ENCODE measurements at regions not wholly inside any gene's neighbourhood (a gene's known extent, or its start where the extent isn't known, plus 50 kb on each side); places are given as distances from the start of the nearest gene placed in this dataset.

GRCh38 chr2:128835342-128835855, 516.7 kb upstream of the HS6ST1 start:
- Mint-ChIP-seq H3K36me3 (no peaks in the 10 kb centered on the region), H3K4me3 (no peak overlapping the region), H3K9me3 (peaks cover 7% of the 10 kb centered on the region), H3K27ac (peak overlapping the region; percentile 18), H3K4me1 (no peaks in the 10 kb centered on the region), H3K27me3 (peaks cover 5% of the 10 kb centered on the region)

- Mint-ChIP-seq H3K27ac (no peak overlapping the region), H3K9me3 (peaks cover 12% of the 10 kb centered on the region), H3K27me3 (peaks cover 5% of the 10 kb centered on the region), H3K36me3 (no peaks in the 10 kb centered on the region), H3K4me3 (no peak overlapping the region), H3K4me1 (no peaks in the 10 kb centered on the region)
Measured at GRCh38 chr2:128835974-128836373, 517.3 kb upstream of the HS6ST1 start.

GRCh38 chr2:128836559-128837100, 518.0 kb upstream of the HS6ST1 start:
- Mint-ChIP-seq H3K36me3 (no peaks in the 10 kb centered on the region), H3K27ac (no peak overlapping the region), H3K4me3 (no peak overlapping the region), H3K27me3 (peaks cover 5% of the 10 kb centered on the region), H3K4me1 (no peaks in the 10 kb centered on the region), H3K9me3 (peaks cover 13% of the 10 kb centered on the region)

GRCh38 chr2:128838244-128838643, 519.6 kb upstream of the HS6ST1 start:
- Mint-ChIP-seq H3K27me3 (peaks cover 5% of the 10 kb centered on the region), H3K9me3 (peaks cover 13% of the 10 kb centered on the region), H3K36me3 (no peaks in the 10 kb centered on the region), H3K4me3 (no peak overlapping the region), H3K27ac (no peak overlapping the region), H3K4me1 (no peaks in the 10 kb centered on the region)

GRCh38 chr2:128841803-128842202, 523.1 kb upstream of the HS6ST1 start:
- Mint-ChIP-seq H3K9me3 (peaks cover 17% of the 10 kb centered on the region), H3K4me3 (no peak overlapping the region), H3K27ac (no peak overlapping the region), H3K36me3 (no peaks in the 10 kb centered on the region), H3K4me1 (no peaks in the 10 kb centered on the region), H3K27me3 (peaks cover 5% of the 10 kb centered on the region)

DNA sequence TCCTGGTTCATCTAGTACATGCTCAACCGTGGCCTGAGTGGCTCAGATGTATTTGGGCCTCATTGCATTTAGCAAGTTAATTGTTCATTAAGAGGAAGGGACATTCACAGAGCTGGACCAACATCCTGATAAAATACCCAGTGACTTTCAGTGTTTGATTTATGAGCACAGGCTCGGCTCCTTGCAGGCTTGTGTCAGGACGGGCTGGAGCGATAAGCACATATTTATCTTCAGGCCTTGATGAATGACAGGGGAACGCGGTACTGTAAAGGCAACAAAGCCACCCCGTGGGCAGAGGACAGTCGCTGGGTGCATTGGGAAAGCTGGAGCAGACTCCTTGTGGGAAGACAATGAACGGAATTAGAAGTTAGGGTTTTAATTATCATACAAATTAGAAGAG, 548.6 kb upstream of the HS6ST1 start:
- Mint-ChIP-seq H3K27ac (no peak overlapping the region), H3K4me1 (no peaks in the 10 kb centered on the region), H3K4me3 (no peak overlapping the region), H3K9me3 (no peaks in the 10 kb centered on the region), H3K27me3 (no peaks in the 10 kb centered on the region), H3K36me3 (no peaks in the 10 kb centered on the region)

- Mint-ChIP-seq H3K27ac (no peak overlapping the region), H3K27me3 (peaks cover 2% of the 10 kb centered on the region), H3K4me3 (no peak overlapping the region), H3K36me3 (no peaks in the 10 kb centered on the region), H3K4me1 (no peaks in the 10 kb centered on the region), H3K9me3 (no peaks in the 10 kb centered on the region)
Measured at GRCh38 chr2:128867936-128868636, 549.4 kb upstream of the HS6ST1 start.

- peaks cover 2% of the 10 kb centered on the region for H3K27me3 Mint-ChIP-seq
- no peak overlapping the region for H3K27ac Mint-ChIP-seq
- H3K9me3 Mint-ChIP-seq: no peaks in the 10 kb centered on the region
- H3K4me1 Mint-ChIP-seq: no peaks in the 10 kb centered on the region
- H3K36me3 Mint-ChIP-seq: no peaks in the 10 kb centered on the region
- H3K4me3 Mint-ChIP-seq: no peak overlapping the region
Measured at GRCh38 chr2:128868686-128869551, 550.3 kb upstream of the HS6ST1 start.

- H3K27me3 Mint-ChIP-seq: peaks cover 5% of the 10 kb centered on the region
- H3K4me1 Mint-ChIP-seq: no peaks in the 10 kb centered on the region
- no peak overlapping the region for H3K27ac Mint-ChIP-seq
- H3K36me3 Mint-ChIP-seq: no peaks in the 10 kb centered on the region
- H3K9me3 Mint-ChIP-seq: no peaks in the 10 kb centered on the region
- no peak overlapping the region for H3K4me3 Mint-ChIP-seq
Measured at GRCh38 chr2:128874608-128875007, 555.9 kb upstream of the HS6ST1 start.

- H3K4me1 Mint-ChIP-seq: no peaks in the 10 kb centered on the region
- no peak overlapping the region for H3K4me3 Mint-ChIP-seq
- peaks cover 5% of the 10 kb centered on the region for H3K27me3 Mint-ChIP-seq
- H3K36me3 Mint-ChIP-seq: no peaks in the 10 kb centered on the region
- H3K9me3 Mint-ChIP-seq: peaks cover 4% of the 10 kb centered on the region
- no peak overlapping the region for H3K27ac Mint-ChIP-seq
Measured at GRCh38 chr2:128876986-128877983, 558.6 kb upstream of the HS6ST1 start.

GRCh38 chr2:128879161-128879560, 560.5 kb upstream of the HS6ST1 start:
- Mint-ChIP-seq H3K27ac (no peak overlapping the region), H3K27me3 (peaks cover 3% of the 10 kb centered on the region), H3K9me3 (peaks cover 8% of the 10 kb centered on the region), H3K4me1 (no peaks in the 10 kb centered on the region), H3K36me3 (no peaks in the 10 kb centered on the region), H3K4me3 (no peak overlapping the region)

GRCh38 chr2:128894896-128895295, 576.2 kb upstream of the HS6ST1 start:
- H3K27ac Mint-ChIP-seq: no peak overlapping the region

DNA sequence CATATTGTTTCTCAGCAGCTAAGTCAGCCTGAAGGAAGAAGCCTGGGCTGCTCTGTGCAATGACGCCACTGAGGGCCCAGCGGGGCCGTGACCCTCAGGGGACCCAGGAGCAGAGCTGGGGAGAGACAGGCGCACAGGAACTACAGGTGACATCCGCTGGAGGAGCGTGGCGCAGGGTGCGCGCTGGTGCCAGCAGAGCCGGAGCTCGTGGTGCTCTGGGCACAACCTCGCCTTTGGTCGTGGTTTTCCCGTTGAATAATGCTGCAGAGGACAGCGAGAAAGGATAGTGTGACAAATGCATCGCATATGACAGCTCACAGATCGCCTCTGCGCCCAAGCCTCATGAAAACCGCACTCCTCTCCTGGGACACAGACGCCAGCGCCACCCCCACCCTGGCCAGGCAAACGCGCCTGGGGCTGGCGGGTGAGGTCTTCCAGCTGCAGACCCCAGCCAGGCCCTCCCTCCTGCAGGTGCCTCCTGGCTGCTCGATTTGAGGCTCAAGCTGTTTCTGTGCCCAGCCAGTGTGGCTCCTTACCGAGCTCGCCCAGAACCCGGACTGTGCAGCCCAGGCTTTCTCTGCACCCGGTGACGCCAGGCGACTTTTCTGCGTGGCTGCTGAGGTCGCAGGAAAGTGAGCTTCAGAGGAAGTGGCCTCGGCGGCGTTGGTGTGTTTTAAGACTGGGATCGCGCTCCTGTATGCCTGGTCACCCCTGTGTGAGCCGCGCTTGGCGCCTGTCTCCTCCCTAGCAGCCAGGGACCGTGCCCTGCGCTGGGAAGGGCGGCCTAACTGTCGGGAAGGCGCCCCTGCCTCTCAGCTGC, 583.1 kb upstream of the HS6ST1 start:
- Mint-ChIP-seq H3K4me3 (no peak overlapping the region), H3K36me3 (no peaks in the 10 kb centered on the region), H3K9me3 (peaks cover 6% of the 10 kb centered on the region), H3K4me1 (no peaks in the 10 kb centered on the region), H3K27ac (no peak overlapping the region), H3K27me3 (no peaks in the 10 kb centered on the region)

More at GRCh38 chr2:128894896-128895295, 576.2 kb upstream of the HS6ST1 start:
- Mint-ChIP-seq H3K27me3 (no peaks in the 10 kb centered on the region), H3K9me3 (no peaks in the 10 kb centered on the region), H3K36me3 (peaks cover 1% of the 10 kb centered on the region), H3K4me1 (no peaks in the 10 kb centered on the region), H3K4me3 (no peak overlapping the region)

DNA sequence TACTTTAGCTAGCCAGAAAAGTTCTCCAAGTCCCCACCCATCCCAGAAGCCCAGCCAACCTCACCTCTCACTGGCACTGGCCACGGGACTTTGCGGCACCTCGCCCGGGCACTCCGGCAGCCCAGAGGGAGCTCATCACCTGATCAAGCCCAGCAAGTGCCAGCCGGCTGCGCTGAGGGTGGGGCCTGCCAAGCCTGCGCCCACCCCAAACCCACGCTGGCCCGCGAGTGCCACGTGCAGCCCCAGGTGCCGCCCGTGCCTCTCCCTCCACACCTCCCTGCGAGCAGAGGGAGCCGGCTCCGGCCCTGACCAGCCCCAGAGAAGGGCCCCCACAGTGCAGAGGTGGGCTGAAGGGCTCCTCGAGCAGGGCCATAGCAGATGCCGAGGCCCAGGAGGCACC, 585.0 kb upstream of the HS6ST1 start:
- H3K9me3 Mint-ChIP-seq: peaks cover 6% of the 10 kb centered on the region

More for the DNA sequence above, 585.0 kb upstream of the HS6ST1 start:
- no peak overlapping the region for H3K27ac Mint-ChIP-seq
- no peaks in the 10 kb centered on the region for H3K4me1 Mint-ChIP-seq
- no peak overlapping the region for H3K4me3 Mint-ChIP-seq
- H3K27me3 Mint-ChIP-seq: no peaks in the 10 kb centered on the region
- no peaks in the 10 kb centered on the region for H3K36me3 Mint-ChIP-seq

All from activated naive CD4-positive, alpha-beta T cell treated with anti-CD3 and anti-CD28 coated beads, Interleukin-2, amount 50 U/mL, for 24 hours (primary cell).